ENCODE measurements at regions not wholly inside any gene's neighbourhood (a gene's known extent, or its start where the extent isn't known, plus 50 kb on each side); places are given as distances from the start of the nearest gene placed in this dataset.

DNA sequence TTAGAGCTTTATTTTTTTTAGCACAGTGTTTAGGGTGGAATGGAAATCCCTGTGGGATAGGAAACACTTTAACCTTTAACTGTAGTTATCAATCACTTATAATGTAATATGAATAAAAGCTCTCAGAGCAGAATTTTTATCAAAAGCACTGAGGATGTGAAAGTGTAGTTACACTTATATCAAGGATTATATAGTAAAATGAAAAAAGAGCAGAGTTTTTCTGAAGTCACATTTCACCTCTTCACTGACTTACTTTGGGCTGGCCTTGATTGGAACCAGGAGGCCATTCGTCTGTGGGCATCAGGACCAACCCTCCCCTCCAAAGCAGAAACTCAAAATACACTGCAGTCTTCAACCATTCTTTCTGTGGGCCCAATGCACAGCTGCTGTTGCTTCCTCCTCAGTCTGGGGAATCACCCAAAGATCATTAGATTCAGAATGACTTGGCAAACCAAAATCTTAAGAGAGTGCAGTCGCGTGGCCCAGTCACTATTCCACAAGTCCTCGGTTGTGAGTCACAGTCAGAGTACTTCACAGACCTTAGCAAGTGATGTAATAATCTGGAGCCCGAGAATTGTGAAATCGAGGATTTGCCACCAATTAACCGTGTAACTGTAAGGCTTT lies 132.6 kb upstream of the COL8A1 start:
- H3K27ac Mint-ChIP-seq: peak overlapping the region; percentile 1
- no peak for DNase-seq (ENCODE audit: low spot score)
- intact Hi-C loops (cut with micrococcal nuclease): no loop called here
- no peaks in the 10 kb centered on the region for H3K27me3 Mint-ChIP-seq (ENCODE audit: low read depth)
- H3K9me3 Mint-ChIP-seq: no peaks in the 10 kb centered on the region
- H3K4me3 Mint-ChIP-seq (ENCODE audit: low read depth): no peak overlapping the region
- peaks cover 3% of the 10 kb centered on the region for H3K4me1 Mint-ChIP-seq (ENCODE audit: low read depth)
- H3K36me3 Mint-ChIP-seq (ENCODE audit: low read depth): no peaks in the 10 kb centered on the region

DNA sequence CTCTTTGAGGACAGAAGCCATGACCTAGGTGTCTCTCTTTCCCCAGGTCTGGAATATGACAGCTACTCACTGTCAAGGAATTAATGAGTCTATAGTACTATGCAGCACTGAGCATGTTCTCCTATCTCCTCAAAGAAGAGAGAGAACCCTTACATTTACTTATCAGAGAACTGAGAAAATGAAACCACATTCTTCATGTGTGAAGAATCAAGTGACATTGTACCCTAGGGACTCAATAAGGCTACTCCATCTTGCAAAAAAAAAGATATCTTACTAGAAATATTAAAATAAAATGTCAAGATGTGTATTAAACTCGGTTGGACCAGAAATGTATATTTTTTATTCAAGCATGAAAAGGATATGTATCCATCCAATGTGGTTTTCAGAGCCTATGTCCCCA lies 133.2 kb upstream of the COL8A1 start:
- Mint-ChIP-seq H3K27ac (no peak overlapping the region), H3K4me3 (ENCODE audit: low read depth) (no peak overlapping the region), H3K4me1 (ENCODE audit: low read depth) (peaks cover 3% of the 10 kb centered on the region), H3K36me3 (ENCODE audit: low read depth) (no peaks in the 10 kb centered on the region), H3K9me3 (no peaks in the 10 kb centered on the region), H3K27me3 (ENCODE audit: low read depth) (no peaks in the 10 kb centered on the region)
- DNase-seq (ENCODE audit: low spot score): no peak
- intact Hi-C loops (cut with micrococcal nuclease): no loop called here

DNA sequence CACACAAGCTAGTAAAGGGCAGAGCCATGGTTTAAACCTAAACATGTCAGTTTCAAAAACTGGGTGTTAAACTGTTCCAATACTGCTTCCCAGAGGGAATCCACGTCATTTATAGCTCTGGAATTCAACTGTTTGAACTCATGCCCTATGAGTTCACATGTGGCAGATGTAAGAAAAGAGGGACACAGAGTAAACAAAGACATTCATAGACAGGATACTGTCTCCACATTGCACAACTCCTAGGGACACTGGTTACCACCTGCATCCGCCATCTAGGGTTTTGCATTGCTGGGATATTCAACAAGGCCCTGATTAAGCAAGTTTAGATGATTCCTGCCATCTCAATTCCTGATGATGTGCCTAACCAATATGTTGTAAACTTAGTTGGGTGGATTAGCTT lies 134.1 kb upstream of the COL8A1 start:
- Mint-ChIP-seq H3K9me3 (no peaks in the 10 kb centered on the region), H3K4me3 (ENCODE audit: low read depth) (no peak overlapping the region), H3K4me1 (ENCODE audit: low read depth) (peaks cover 3% of the 10 kb centered on the region), H3K36me3 (ENCODE audit: low read depth) (no peaks in the 10 kb centered on the region), H3K27ac (no peak overlapping the region), H3K27me3 (ENCODE audit: low read depth) (no peaks in the 10 kb centered on the region)
- intact Hi-C loops (cut with micrococcal nuclease): no loop called here
- no peak for DNase-seq (ENCODE audit: low spot score)

DNA sequence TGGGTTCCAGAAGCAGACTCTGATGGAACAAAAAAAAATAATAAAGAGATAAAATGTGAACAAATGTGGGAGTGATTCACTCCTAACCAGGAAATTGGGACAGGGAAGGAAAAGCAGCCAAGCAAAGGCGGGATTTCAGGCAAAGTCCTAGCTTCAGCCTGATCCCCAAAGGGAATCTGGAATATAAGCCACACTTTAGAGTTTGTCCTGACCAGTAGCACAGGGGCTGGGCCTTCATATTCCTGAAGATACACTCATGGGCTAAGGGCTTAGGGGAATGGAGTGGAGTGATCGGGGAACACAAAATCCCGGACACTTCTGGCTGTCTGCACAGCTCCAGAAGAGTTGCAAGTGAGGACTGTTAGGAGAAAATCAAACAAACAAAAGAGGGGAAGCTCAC lies 135.0 kb upstream of the COL8A1 start:
- H3K36me3 Mint-ChIP-seq (ENCODE audit: low read depth): no peaks in the 10 kb centered on the region
- DNase-seq (ENCODE audit: low spot score): no peak
- intact Hi-C loops (cut with micrococcal nuclease): no loop called here
- no peaks in the 10 kb centered on the region for H3K27me3 Mint-ChIP-seq (ENCODE audit: low read depth)
- H3K9me3 Mint-ChIP-seq: no peaks in the 10 kb centered on the region
- peaks cover 3% of the 10 kb centered on the region for H3K4me1 Mint-ChIP-seq (ENCODE audit: low read depth)
- H3K4me3 Mint-ChIP-seq (ENCODE audit: low read depth): no peak overlapping the region
- H3K27ac Mint-ChIP-seq: no peak overlapping the region

DNA sequence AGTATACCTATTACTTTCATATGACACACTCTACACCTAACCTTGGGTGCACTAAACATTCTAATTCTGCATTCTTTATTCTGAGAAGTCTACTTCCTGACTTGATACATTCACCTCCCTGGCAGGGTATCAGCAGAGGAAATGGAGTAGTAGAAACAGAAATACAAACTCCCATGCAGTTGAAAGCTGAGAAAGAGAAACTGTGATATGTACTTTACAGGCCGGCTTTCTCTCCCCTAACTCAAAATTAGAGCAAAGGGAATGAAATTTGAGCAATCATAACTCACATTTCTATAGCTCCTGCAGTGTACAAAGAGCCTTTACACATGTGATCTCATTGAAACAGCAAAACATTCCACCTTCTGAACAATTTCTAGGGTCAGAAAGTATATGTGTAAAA lies 135.5 kb upstream of the COL8A1 start:
- Mint-ChIP-seq H3K27ac (no peak overlapping the region), H3K4me3 (ENCODE audit: low read depth) (no peak overlapping the region), H3K27me3 (ENCODE audit: low read depth) (no peaks in the 10 kb centered on the region), H3K9me3 (no peaks in the 10 kb centered on the region), H3K36me3 (ENCODE audit: low read depth) (no peaks in the 10 kb centered on the region), H3K4me1 (ENCODE audit: low read depth) (peaks cover 3% of the 10 kb centered on the region)
- intact Hi-C loops (cut with micrococcal nuclease): no loop called here
- DNase-seq (ENCODE audit: low spot score): no peak

DNA sequence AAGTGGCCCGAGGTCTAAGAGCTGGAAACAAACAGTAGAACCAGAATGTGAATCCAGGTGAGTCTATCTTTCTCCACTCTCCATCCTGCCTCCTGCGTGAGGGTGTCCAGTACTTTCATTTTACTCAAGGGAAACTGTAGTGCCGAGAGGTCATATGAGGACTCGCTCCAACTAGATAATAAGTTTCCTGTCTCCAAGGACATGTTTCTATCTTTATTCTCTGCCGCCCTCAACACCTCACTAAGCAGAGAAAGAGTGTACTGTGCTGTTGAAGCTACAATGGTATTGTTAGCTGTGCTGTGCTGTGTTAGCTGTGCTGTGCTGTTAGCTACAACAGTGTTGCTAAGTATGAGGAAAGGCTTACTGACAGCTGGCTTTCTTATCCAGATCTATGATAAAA lies 137.9 kb upstream of the COL8A1 start:
- Mint-ChIP-seq H3K36me3 (ENCODE audit: low read depth) (no peaks in the 10 kb centered on the region), H3K4me3 (ENCODE audit: low read depth) (no peak overlapping the region), H3K27me3 (ENCODE audit: low read depth) (no peaks in the 10 kb centered on the region), H3K9me3 (no peaks in the 10 kb centered on the region), H3K27ac (no peak overlapping the region), H3K4me1 (ENCODE audit: low read depth) (no peaks in the 10 kb centered on the region)
- intact Hi-C loops (cut with micrococcal nuclease): no loop called here
- DNase-seq (ENCODE audit: low spot score): no peak

DNA sequence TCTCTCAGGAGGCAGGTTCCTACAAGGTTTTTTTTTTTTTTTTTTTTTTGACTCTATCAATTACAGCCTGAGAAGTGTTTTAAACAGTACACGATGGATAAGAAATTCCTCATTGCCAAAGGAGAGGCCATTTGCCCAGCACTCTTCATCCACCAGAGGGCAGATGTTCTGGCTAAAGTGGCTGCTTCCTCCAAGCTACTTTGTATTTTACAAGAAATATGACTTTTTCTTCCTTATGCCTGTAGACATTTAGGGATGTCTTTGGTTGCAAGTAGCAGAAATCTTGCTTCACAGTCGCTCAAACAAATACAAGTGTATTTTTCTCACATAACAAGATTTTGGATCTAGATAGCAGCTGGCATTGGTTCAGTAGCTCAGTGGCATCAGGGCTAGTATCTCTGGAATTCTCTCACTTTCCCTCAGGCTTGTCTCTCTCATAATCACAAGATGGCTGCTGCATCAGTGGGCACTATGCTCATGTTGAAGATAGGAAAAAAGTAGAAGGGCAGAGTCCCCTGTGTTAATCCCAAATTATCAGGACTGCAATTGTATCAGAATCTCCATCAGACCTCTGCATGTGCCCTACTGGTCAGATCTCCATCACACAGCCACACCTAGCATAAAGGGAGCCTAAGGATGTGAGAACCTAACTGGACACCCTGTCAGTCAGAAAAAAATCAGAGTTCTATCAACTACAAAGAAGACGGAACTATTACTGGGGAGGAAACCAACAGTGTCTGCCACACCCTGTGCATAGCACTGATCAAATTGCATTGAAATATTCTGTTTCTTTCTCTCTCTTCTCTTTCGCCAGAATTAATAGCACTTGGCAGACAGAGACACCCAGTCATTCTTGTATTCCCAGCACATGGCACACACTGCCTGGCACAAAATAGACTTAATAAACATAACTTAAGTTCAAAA lies 138.9 kb upstream of the COL8A1 start:
- H3K36me3 Mint-ChIP-seq (ENCODE audit: low read depth): no peaks in the 10 kb centered on the region
- intact Hi-C loops (cut with micrococcal nuclease): loop anchor here (1.0 to 2.0 kb wide), 2 partner anchors 188 to 253 kb away; no protein-coding TSS in a partner anchor

DNA sequence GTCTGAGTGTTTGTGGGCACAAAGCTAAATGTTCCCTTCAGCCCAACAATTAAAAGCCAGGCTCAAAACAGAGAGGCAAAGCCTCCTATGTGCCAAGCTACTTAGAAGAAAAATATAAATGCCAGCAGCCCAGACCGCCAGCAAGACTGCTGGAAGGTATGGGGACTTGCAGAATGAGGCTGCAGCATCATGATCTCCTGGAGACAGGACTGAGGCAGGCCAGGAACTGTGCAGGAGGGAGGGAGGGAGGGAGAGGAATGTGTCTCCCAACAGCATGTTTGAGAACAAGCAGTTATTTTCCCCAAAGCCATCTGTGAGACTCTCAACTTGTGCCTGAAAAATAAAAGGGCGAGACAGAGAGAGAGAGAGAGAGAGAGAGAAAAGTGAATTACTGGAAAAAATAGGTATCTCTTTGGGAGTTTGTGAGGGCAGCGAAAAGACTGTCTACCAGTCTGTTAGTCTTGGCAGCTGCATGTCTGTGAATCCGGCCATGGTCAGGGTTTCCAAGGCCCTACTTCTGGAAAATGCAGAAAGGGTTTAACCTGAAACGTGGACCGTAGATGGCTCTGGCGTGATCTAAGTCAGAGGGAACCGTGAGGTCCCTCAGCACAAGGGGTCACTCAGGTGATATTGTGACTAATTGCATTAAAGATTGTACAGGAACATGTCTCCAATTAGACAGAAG lies 139.7 kb upstream of the COL8A1 start:
- no peak overlapping the region for H3K27ac Mint-ChIP-seq
- no peaks in the 10 kb centered on the region for H3K9me3 Mint-ChIP-seq
- no peaks in the 10 kb centered on the region for H3K36me3 Mint-ChIP-seq (ENCODE audit: low read depth)
- no peaks in the 10 kb centered on the region for H3K27me3 Mint-ChIP-seq (ENCODE audit: low read depth)
- no peak overlapping the region for H3K4me3 Mint-ChIP-seq (ENCODE audit: low read depth)
- intact Hi-C loops (cut with micrococcal nuclease): loop anchor here (1.0 to 2.0 kb wide), 2 partner anchors 189 to 254 kb away; no protein-coding TSS in a partner anchor
- DNase-seq (ENCODE audit: low spot score): no peak
- H3K4me1 Mint-ChIP-seq (ENCODE audit: low read depth): no peaks in the 10 kb centered on the region

More for the DNA sequence above, 138.9 kb upstream of the COL8A1 start:
- no peak for DNase-seq (ENCODE audit: low spot score)
- Mint-ChIP-seq H3K4me1 (ENCODE audit: low read depth) (no peaks in the 10 kb centered on the region), H3K27ac (no peak overlapping the region), H3K9me3 (no peaks in the 10 kb centered on the region), H3K4me3 (ENCODE audit: low read depth) (no peak overlapping the region), H3K27me3 (ENCODE audit: low read depth) (no peaks in the 10 kb centered on the region)

DNA sequence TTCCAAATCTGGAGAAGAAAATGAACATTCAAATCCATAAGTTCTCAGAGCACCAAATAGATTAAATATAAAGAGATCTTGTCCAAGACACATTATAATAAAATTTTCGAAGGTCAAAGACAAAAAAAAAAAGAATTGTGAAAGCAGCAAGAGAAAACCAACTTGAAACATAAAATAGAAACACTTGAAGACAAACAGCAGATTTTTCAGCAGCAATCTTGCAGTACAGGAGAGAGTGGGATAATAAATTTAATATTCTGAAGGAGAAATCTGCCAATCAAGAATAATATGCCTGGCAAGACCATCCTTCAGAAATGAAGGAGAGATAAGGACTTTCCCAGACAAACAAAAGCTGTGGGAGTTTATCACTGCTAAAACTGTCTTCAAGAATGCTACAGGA lies 150.5 kb upstream of the COL8A1 start:
- H3K4me1 Mint-ChIP-seq (ENCODE audit: low read depth): no peaks in the 10 kb centered on the region
- H3K36me3 Mint-ChIP-seq (ENCODE audit: low read depth): no peaks in the 10 kb centered on the region
- no peak overlapping the region for H3K4me3 Mint-ChIP-seq (ENCODE audit: low read depth)
- peaks cover 23% of the 10 kb centered on the region for H3K9me3 Mint-ChIP-seq
- H3K27me3 Mint-ChIP-seq (ENCODE audit: low read depth): no peaks in the 10 kb centered on the region
- intact Hi-C loops (cut with micrococcal nuclease): no loop called here
- no peak overlapping the region for H3K27ac Mint-ChIP-seq
- no peak for DNase-seq (ENCODE audit: low spot score)

DNA sequence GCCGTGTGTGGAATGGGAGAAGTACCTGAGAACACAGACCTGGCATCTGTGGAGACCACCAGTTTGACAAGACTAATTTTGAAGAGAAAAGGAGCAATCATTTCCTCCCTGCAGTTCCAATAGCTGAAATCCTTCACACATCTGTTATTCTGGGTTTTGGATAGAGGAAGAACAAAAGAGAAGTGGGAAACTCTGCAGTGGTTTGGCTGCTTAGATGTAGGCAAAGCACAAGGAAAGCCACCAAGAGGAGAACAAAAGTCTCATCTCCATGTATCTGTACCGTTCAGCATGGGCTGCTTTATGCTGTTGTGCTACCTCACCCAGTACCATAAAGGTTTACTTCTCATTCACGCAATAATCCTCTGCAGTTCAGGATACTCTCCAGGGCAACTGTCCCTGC lies 153.1 kb upstream of the COL8A1 start:
- no peaks in the 10 kb centered on the region for H3K36me3 Mint-ChIP-seq (ENCODE audit: low read depth)
- H3K27me3 Mint-ChIP-seq (ENCODE audit: low read depth): no peaks in the 10 kb centered on the region
- no peak for DNase-seq (ENCODE audit: low spot score)
- no peaks in the 10 kb centered on the region for H3K4me1 Mint-ChIP-seq (ENCODE audit: low read depth)
- no peak overlapping the region for H3K4me3 Mint-ChIP-seq (ENCODE audit: low read depth)
- H3K9me3 Mint-ChIP-seq: peaks cover 23% of the 10 kb centered on the region
- intact Hi-C loops (cut with micrococcal nuclease): no loop called here
- no peak overlapping the region for H3K27ac Mint-ChIP-seq

DNA sequence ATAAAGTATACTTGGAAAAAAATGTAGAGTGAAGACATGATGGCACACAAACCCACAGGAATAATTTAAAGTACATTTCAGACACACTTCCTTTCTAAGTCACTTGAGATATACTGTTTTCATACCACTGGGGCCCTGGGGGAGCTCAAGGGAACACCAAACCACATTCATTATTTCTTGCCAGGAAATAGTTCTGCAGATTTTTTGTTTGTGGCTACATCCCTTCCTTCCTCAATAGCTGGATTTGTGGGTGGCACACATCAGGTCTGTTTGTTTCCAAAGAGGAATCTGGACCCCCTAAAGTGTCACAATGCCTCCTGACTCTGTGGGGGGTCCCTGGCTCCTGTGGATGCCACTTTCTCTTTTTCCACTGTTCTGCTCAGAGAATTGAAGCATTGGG lies 153.5 kb upstream of the COL8A1 start:
- no peak for DNase-seq (ENCODE audit: low spot score)
- Mint-ChIP-seq H3K4me1 (ENCODE audit: low read depth) (no peaks in the 10 kb centered on the region), H3K4me3 (ENCODE audit: low read depth) (no peak overlapping the region), H3K9me3 (peaks cover 23% of the 10 kb centered on the region), H3K36me3 (ENCODE audit: low read depth) (no peaks in the 10 kb centered on the region), H3K27ac (no peak overlapping the region), H3K27me3 (ENCODE audit: low read depth) (no peaks in the 10 kb centered on the region)
- intact Hi-C loops (cut with micrococcal nuclease): no loop called here

DNA sequence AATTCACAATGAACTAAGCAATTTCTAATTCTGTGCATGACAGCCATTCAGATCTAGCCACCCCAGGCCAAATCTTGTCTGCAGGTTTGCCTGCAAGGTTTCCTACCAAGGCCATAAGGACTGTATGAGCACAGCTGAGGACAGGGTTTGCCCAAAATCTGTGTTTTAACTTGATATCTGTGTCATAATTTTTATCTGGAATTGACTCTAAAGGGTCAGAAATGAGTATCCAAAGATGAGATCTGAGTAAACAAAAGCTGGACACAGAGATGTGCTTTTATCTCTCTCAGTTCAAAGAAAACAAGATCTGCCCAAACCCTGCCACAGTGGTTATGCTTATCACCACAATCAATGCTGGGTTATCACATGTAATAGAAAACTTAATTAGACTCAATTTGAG lies 154.6 kb upstream of the COL8A1 start:
- Mint-ChIP-seq H3K4me3 (ENCODE audit: low read depth) (no peak overlapping the region), H3K27ac (no peak overlapping the region), H3K36me3 (ENCODE audit: low read depth) (no peaks in the 10 kb centered on the region), H3K4me1 (ENCODE audit: low read depth) (no peaks in the 10 kb centered on the region), H3K27me3 (ENCODE audit: low read depth) (no peaks in the 10 kb centered on the region), H3K9me3 (peaks cover 18% of the 10 kb centered on the region)
- intact Hi-C loops (cut with micrococcal nuclease): no loop called here
- DNase-seq (ENCODE audit: low spot score): no peak

DNA sequence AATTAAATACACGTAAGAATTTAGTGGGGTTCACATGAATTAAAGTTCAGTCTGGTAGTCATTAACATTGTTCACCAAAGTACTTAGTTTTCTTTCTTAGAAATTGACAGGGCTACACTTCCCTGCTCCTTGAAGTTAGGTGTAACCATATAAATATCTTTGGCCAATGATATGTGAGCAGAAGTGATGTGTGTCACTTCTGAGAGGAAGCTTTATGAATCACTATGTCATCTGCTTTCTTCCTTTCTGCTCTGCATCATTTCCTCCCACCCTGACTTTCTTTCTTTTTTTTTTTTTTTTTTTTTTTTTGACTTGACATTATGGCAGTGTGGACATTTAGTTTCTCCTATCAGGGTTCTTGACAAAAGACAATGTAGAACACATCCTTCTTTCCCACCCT lies 156.2 kb upstream of the COL8A1 start:
- no peaks in the 10 kb centered on the region for H3K36me3 Mint-ChIP-seq (ENCODE audit: low read depth)
- no peaks in the 10 kb centered on the region for H3K4me1 Mint-ChIP-seq (ENCODE audit: low read depth)
- intact Hi-C loops (cut with micrococcal nuclease): no loop called here
- H3K27ac Mint-ChIP-seq: no peak overlapping the region
- H3K27me3 Mint-ChIP-seq (ENCODE audit: low read depth): no peaks in the 10 kb centered on the region
- H3K9me3 Mint-ChIP-seq: peaks cover 14% of the 10 kb centered on the region
- no peak overlapping the region for H3K4me3 Mint-ChIP-seq (ENCODE audit: low read depth)
- no peak for DNase-seq (ENCODE audit: low spot score)

Data from activated T-helper 2 cell treated with anti-CD3 and anti-CD28 coated beads, Interferon-gamma antibody, Interleukin-2, Interleukin-4, amounts not matched to agents 10 μg/mL and 5 μg/mL and 100 μg/mL, durations not matched to agents 14 hours and 24 hours and 36 hours (primary cell).